ENCODE measurements at regions not wholly inside any gene's neighbourhood (a gene's known extent, or its start where the extent isn't known, plus 50 kb on each side); places are given as distances from the start of the nearest gene placed in this dataset.

GRCh38 chr13:42392180-42392579, 120.2 kb downstream of the AKAP11 start:
- Histone ChIP-seq H4K20me1 (replicated peaks in 1 of 2; ENCODE audit: control insufficient read depth in 1 of 2, insufficient read depth in 2 of 2, low read length in 2 of 2) (no peaks in the 10 kb centered on the region), H3K4me1 (replicated peaks in 1 of 4; ENCODE audit: control insufficient read depth in 3 of 4, insufficient read depth in 4 of 4, low read length in 3 of 4) (no peaks in the 10 kb centered on the region), H3K4ac (replicated peaks; ENCODE audit: insufficient read length, low read depth, low read length) (no peak overlapping the region), H3K56ac (replicated peaks; ENCODE audit: insufficient read length, low read depth, low read length) (no peak overlapping the region), H3K79me1 (ENCODE audit: low read depth, low read length) (no peaks in the 10 kb centered on the region), H3K18ac (ENCODE audit: extremely low read depth, low read length) (no peak overlapping the region), H2BK12ac (ENCODE audit: low read depth, low read length) (no peak overlapping the region), H3K9me3 (ENCODE audit: insufficient read depth in 2 of 2, low read depth in 1 of 2, low read length in 1 of 2) (no peaks in the 10 kb centered on the region), H2BK120ac (replicated peaks; ENCODE audit: low read depth, low read length) (no peak overlapping the region), H3K14ac (ENCODE audit: insufficient read length) (no peak overlapping the region), H3K79me2 (ENCODE audit: control insufficient read depth in 1 of 2, insufficient read depth in 2 of 2, low read length in 2 of 2) (no peaks in the 10 kb centered on the region), H3K9ac (replicated peaks in 1 of 4; ENCODE audit: extremely low read depth in 1 of 4, low read depth in 3 of 4, low read length in 3 of 4) (no peak overlapping the region), H2BK5ac (ENCODE audit: low read depth, low read length) (no peak overlapping the region), H4K91ac (replicated peaks; ENCODE audit: insufficient read length, low read length) (no peak overlapping the region), H3K4me2 (ENCODE audit: insufficient read depth in 1 of 2, low read depth in 2 of 2, low read length in 2 of 2) (no peak overlapping the region), H3K36me3 (ENCODE audit: control insufficient read depth in 2 of 4, insufficient read depth in 4 of 4, low read length in 3 of 4) (no peaks in the 10 kb centered on the region), H2AK5ac (ENCODE audit: low read depth, low read length) (no peak overlapping the region), H3K4me3 (ENCODE audit: extremely low read depth in 1 of 4, insufficient read depth in 2 of 4, low read depth in 3 of 4, low read length in 4 of 4) (no peak overlapping the region), H3K27ac (ENCODE audit: low read depth, low read length) (no peak overlapping the region), H2BK15ac (ENCODE audit: low read length) (no peak overlapping the region), H2BK20ac (ENCODE audit: low read length) (no peak overlapping the region), H2AFZ (ENCODE audit: low read length) (no peak overlapping the region), H3K27me3 (replicated peaks in 1 of 4; ENCODE audit: control insufficient read depth in 3 of 4, extremely low read depth in 1 of 4, insufficient read depth in 3 of 4, low read length in 3 of 4) (no peaks in the 10 kb centered on the region), H3K23ac (ENCODE audit: insufficient read length) (no peak overlapping the region), H4K8ac (ENCODE audit: extremely low read depth, insufficient read depth, low read length) (no peak overlapping the region), H3K23me2 (ENCODE audit: low read depth, low read length) (no peaks in the 10 kb centered on the region), H4K5ac (ENCODE audit: insufficient read length, low read depth, low read length) (no peak overlapping the region)
- WGBS, 2 experiments (ENCODE audit: extremely low coverage in 1 of 2, insufficient coverage in 1 of 2, insufficient read length in 1 of 2, insufficient replicate concordance in 2 of 2, low coverage in 1 of 2, low lambda C conversion rate in 2 of 2, missing lambda C conversion rate in 1 of 2), result 100% methylated on average over 1 of the region's 1 CpG; no CpG with 5 or more reads in 1 of the 2 experiments
- no peak for FAIRE-seq
- ChIA-PET POLR2A (ENCODE audit: partially characterized antibody) (no interaction called here), CTCF (ENCODE audit: partially characterized antibody) (no interaction called here)
- no peak for DNase-seq (ENCODE audit: low read depth in 1 of 2, low spot score in 2 of 2)
- TF ChIP-seq ATF2 (IDR thresholded peaks at IDR 0.05; ENCODE audit: low read length) (no peak), SIN3A (conservative IDR thresholded peaks at IDR 0.05 in 1 of 2, IDR thresholded peaks at IDR 0.05 in 1 of 2; ENCODE audit: low read depth in 1 of 2, low read length in 2 of 2) (no peak), YY1 (IDR thresholded peaks at IDR 0.05; ENCODE audit: low read depth, low read length) (no peak), HDAC2 (IDR thresholded peaks at IDR 0.05; ENCODE audit: borderline replicate concordance in 1 of 2, low read depth in 2 of 2, low read length in 2 of 2) (no peak), BACH1 (IDR thresholded peaks at IDR 0.05; ENCODE audit: low read length) (no peak), MAX (IDR thresholded peaks at IDR 0.05) (no peak), SP2 (IDR thresholded peaks at IDR 0.05; ENCODE audit: low read length) (no peak), NRF1 (IDR thresholded peaks at IDR 0.05; ENCODE audit: low read depth, low read length) (no peak), SP1 (IDR thresholded peaks at IDR 0.05; ENCODE audit: low read depth, low read length) (no peak), MAFK (IDR thresholded peaks at IDR 0.05; ENCODE audit: low read depth, low read length) (no peak), POLR2AphosphoS5 (IDR thresholded peaks at IDR 0.05; ENCODE audit: low read depth, low read length) (no peak), RBBP5 (IDR thresholded peaks at IDR 0.05; ENCODE audit: borderline replicate concordance, low read depth, low read length) (no peak), PHF8 (conservative IDR thresholded peaks at IDR 0.05; ENCODE audit: low read depth, low read length) (no peak), BCL11A (IDR thresholded peaks at IDR 0.05; ENCODE audit: low read depth in 2 of 2, low read length in 2 of 2) (no peak)

Measured in H1 (cell line).